KMS-11 (cell line): ENCODE measurements at regions not wholly inside any gene's neighbourhood (a gene's known extent, or its start where the extent isn't known, plus 50 kb on each side); places are given as distances from the start of the nearest gene placed in this dataset.

Experiments
- H2AFZ ChIP-seq: fragments of 200-600 bp; sonication (generic); 2 replicates; pipeline ENCODE4 v1.6.1; 2016; ENCODE audit warnings: antibody characterized with exemption, mixed run types, low read depth
- H3K27ac ChIP-seq: fragments of 200-600 bp; sonication (generic); 2 replicates; pipeline ENCODE4 v1.6.1; 2016; ENCODE audit warnings: mild to moderate bottlenecking, mixed run types
- H3K27me3 ChIP-seq: fragments of 200-600 bp; sonication (generic); 2 replicates; pipeline ENCODE4 v1.6.1; 2017; ENCODE audit warnings: mild to moderate bottlenecking, low read depth, mixed run types, moderate library complexity; ENCODE audit not compliant: insufficient read depth
- H3K36me3 ChIP-seq: fragments of 200-600 bp; sonication (generic); 2 replicates; pipeline ENCODE4 v1.6.1; 2017; ENCODE audit warnings: mild to moderate bottlenecking, mixed run types; ENCODE audit not compliant: insufficient read depth
- H3K4me1 ChIP-seq: fragments of 200-600 bp; sonication (generic); 2 replicates; pipeline ENCODE4 v1.6.1; 2016; ENCODE audit warnings: mild to moderate bottlenecking, low read depth, mixed run types; ENCODE audit not compliant: poor library complexity, severe bottlenecking
- H3K4me2 ChIP-seq: fragments of 200-600 bp; sonication (generic); 2 replicates; pipeline ENCODE4 v1.7.0; 2016; ENCODE audit warnings: mild to moderate bottlenecking, mixed run types
- H3K4me3 ChIP-seq: fragments of 200-600 bp; sonication (generic); IDR thresholded peaks from 2 replicates; pipeline ENCODE4 v1.6.1; 2017; ENCODE audit warnings: low read depth, low read length, mixed read lengths; ENCODE audit not compliant: insufficient read depth
- H3K79me2 ChIP-seq: fragments of 200-600 bp; sonication (generic); 2 replicates; pipeline ENCODE4 v1.6.1; 2016; ENCODE audit warnings: low read depth, mixed run types; ENCODE audit not compliant: insufficient read depth
- H3K9ac ChIP-seq: fragments of 200-600 bp; sonication (generic); 2 replicates; pipeline ENCODE4 v1.6.1; 2016; ENCODE audit warnings: mild to moderate bottlenecking, mixed run types
- H4K20me1 ChIP-seq: fragments of 200-600 bp; sonication (generic); 2 replicates; pipeline ENCODE4 v1.6.1; 2016; ENCODE audit warnings: mild to moderate bottlenecking, mixed run types; ENCODE audit not compliant: insufficient read depth
- TF ChIP-seq, protein P1 (sequence below): fragments of 200-600 bp; sonication (generic); conservative IDR thresholded peaks from 2 replicates; pipeline ENCODE4 v1.6.1; 2017; ENCODE audit warnings: low read depth, mild to moderate bottlenecking, antibody characterized with exemption, low read length, moderate library complexity, mixed read lengths

- H3K9ac ChIP-seq = no peak overlapping the region
- H2AFZ ChIP-seq = no peak overlapping the region
- H4K20me1 ChIP-seq = no peaks in the 10 kb centered on the region
- no peak overlapping the region for H3K27ac ChIP-seq
- no peaks in the 10 kb centered on the region for H3K36me3 ChIP-seq
- H3K4me2 ChIP-seq = no peak overlapping the region
- TF ChIP-seq, protein P1, sequence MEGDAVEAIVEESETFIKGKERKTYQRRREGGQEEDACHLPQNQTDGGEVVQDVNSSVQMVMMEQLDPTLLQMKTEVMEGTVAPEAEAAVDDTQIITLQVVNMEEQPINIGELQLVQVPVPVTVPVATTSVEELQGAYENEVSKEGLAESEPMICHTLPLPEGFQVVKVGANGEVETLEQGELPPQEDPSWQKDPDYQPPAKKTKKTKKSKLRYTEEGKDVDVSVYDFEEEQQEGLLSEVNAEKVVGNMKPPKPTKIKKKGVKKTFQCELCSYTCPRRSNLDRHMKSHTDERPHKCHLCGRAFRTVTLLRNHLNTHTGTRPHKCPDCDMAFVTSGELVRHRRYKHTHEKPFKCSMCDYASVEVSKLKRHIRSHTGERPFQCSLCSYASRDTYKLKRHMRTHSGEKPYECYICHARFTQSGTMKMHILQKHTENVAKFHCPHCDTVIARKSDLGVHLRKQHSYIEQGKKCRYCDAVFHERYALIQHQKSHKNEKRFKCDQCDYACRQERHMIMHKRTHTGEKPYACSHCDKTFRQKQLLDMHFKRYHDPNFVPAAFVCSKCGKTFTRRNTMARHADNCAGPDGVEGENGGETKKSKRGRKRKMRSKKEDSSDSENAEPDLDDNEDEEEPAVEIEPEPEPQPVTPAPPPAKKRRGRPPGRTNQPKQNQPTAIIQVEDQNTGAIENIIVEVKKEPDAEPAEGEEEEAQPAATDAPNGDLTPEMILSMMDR = no peak
- no peak overlapping the region for H3K4me3 ChIP-seq
- H3K27me3 ChIP-seq = no peaks in the 10 kb centered on the region
- H3K4me1 ChIP-seq = no peaks in the 10 kb centered on the region
- no peaks in the 10 kb centered on the region for H3K79me2 ChIP-seq
Observed at GRCh38 chr12:31843398-31844095, 114.7 kb upstream of the AMN1 start.

- H2AFZ ChIP-seq = no peak overlapping the region
- H3K4me3 ChIP-seq = no peak overlapping the region
- no peak overlapping the region for H3K27ac ChIP-seq
- no peak overlapping the region for H3K4me2 ChIP-seq
- no peaks in the 10 kb centered on the region for H3K36me3 ChIP-seq
- TF ChIP-seq, protein P1 = no peak
- H3K4me1 ChIP-seq = no peaks in the 10 kb centered on the region
- no peaks in the 10 kb centered on the region for H3K79me2 ChIP-seq
- no peaks in the 10 kb centered on the region for H3K27me3 ChIP-seq
- no peaks in the 10 kb centered on the region for H4K20me1 ChIP-seq
- H3K9ac ChIP-seq = no peak overlapping the region
Observed at GRCh38 chr12:31837913-31838312, 109.1 kb upstream of the AMN1 start.

- H3K27ac ChIP-seq = no peak overlapping the region
- no peaks in the 10 kb centered on the region for H3K4me1 ChIP-seq
- H2AFZ ChIP-seq = no peak overlapping the region
- H3K9ac ChIP-seq = no peak overlapping the region
- no peaks in the 10 kb centered on the region for H4K20me1 ChIP-seq
- no peaks in the 10 kb centered on the region for H3K27me3 ChIP-seq
- TF ChIP-seq, protein P1 = no peak
- no peaks in the 10 kb centered on the region for H3K36me3 ChIP-seq
- H3K4me3 ChIP-seq = no peak overlapping the region
- no peaks in the 10 kb centered on the region for H3K79me2 ChIP-seq
- H3K4me2 ChIP-seq = no peak overlapping the region
Observed at GRCh38 chr12:31835276-31835882, 106.6 kb upstream of the AMN1 start.

DNA sequence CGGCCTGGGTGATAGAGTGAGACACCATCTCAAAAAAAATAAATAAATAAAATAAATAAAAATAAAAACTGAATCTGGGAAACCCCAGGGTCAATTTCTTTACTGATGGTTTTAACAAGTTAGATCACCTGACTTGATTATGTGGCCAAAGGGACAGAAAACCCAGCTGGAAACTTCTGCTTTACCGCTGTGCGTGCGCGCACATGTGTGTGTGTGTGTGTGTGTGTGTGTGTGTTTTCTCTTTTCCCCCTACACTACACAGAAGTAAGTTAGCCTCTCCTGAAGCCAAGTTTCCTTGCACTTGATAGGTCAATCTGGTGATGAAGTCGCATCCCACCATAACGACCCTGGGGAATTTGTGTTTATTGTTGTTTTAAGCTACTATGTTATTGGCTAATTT is 105.3 kb upstream of the AMN1 start:
- H3K4me2 ChIP-seq = no peak overlapping the region
- no peaks in the 10 kb centered on the region for H3K4me1 ChIP-seq
- no peak overlapping the region for H3K9ac ChIP-seq
- H3K27me3 ChIP-seq = no peaks in the 10 kb centered on the region
- TF ChIP-seq, protein P1 = no peak
- H3K36me3 ChIP-seq = no peaks in the 10 kb centered on the region
- H3K79me2 ChIP-seq = no peaks in the 10 kb centered on the region
- H2AFZ ChIP-seq = no peak overlapping the region
- no peak overlapping the region for H3K4me3 ChIP-seq
- H4K20me1 ChIP-seq = no peaks in the 10 kb centered on the region
- H3K27ac ChIP-seq = no peak overlapping the region
